HepG2 (cell line): ENCODE measurements at regions not wholly inside any gene's neighbourhood (a gene's known extent, or its start where the extent isn't known, plus 50 kb on each side); places are given as distances from the start of the nearest gene placed in this dataset.

Experiments used
- ATAC-seq: fragments of 200-7000 bp; cut with Tn5 transposase; 3 replicates; pipeline ENCODE4 v1.9.1; 2020; ENCODE audit warnings: mild to moderate bottlenecking, moderate library complexity
- BruUV-seq: library from RNA; stranded (reverse); fragments of 400-500 nt; replicated peaks from 2 replicates; lab custom pipeline; 2021; lab: Mats Ljungman, UMichigan
- CTCF ChIA-PET: fragments of 300-600 bp; formaldehyde crosslinking; extraction: SDS; loops from one replicate; lab custom pipeline; 2021; ENCODE audit warnings: low total read pairs, inconsistent platforms, low intra/inter-chr PET ratio; lab: Yijun Ruan, JAX
- POLR2A ChIA-PET: fragments of 350-600 bp; sonication (Branson Sonifier 250); formaldehyde crosslinking; loops from one replicate; lab custom pipeline; 2020; ENCODE audit warnings: antibody characterized with exemption, inconsistent platforms; lab: Yijun Ruan, JAX
- DNase-seq: peaks from one replicate; pipeline ENCODE4 v3.0.0-alpha.2; 2015; ENCODE audit warnings: low spot score
- FAIRE-seq: peaks from 3 replicates; lab custom pipeline; 2011; peaks lifted over from hg19 to GRCh38; lab: Jason Lieb, UNC
- H2AFZ ChIP-seq: one replicate; pipeline ENCODE4 v1.6.1; 2011; ENCODE audit warnings: low read length, inconsistent platforms
- H3K27ac ChIP-seq: fragments of 300-600 bp; 3 replicates; pipeline ENCODE4 v1.8.0; 2011; ENCODE audit warnings: mixed run types, mild to moderate bottlenecking, mixed read lengths, low read length, inconsistent platforms; ENCODE audit not compliant: insufficient read depth; ENCODE audit errors: extremely low read length
- H3K27me3 ChIP-seq, 2 experiments: fragments of 200-600 bp in 1 of 2; 2 replicates in 1 of 2; 3 replicates in 1 of 2; pipeline versions ENCODE4 v1.6.0 to v1.8.0; 2011; ENCODE audit warnings: low read length in 2 of 2, mild to moderate bottlenecking in 2 of 2, moderate library complexity in 2 of 2, inconsistent platforms in 1 of 2; ENCODE audit not compliant: insufficient read depth in 2 of 2, control insufficient read depth in 1 of 2
- H3K36me3 ChIP-seq, 2 experiments: fragments of 200-600 bp in 1 of 2; replicated peaks in 1 of 2; 2 replicates in 1 of 2; 3 replicates in 1 of 2; pipeline versions ENCODE4 v1.5.1 to v1.8.0; 2011; ENCODE audit warnings: low read length in 2 of 2, inconsistent platforms in 1 of 2; ENCODE audit not compliant: insufficient read depth in 2 of 2, control insufficient read depth in 1 of 2
- H3K4me1 ChIP-seq: 2 replicates; pipeline ENCODE4 v1.5.1; 2012; ENCODE audit warnings: low read length, inconsistent platforms; ENCODE audit not compliant: insufficient read depth
- H3K4me2 ChIP-seq: 2 replicates; pipeline ENCODE4 v1.6.0; 2011; ENCODE audit warnings: low read depth, low read length, inconsistent platforms
- H3K4me3 ChIP-seq, 3 experiments: fragments of 200-600 bp in 1 of 3; sonication (generic), shearing (Covaris generic) in 1 of 3; replicated peaks in 1 of 3; 2 replicates each; pipeline ENCODE4 v1.5.1; 2011 to 2016; ENCODE audit warnings: low read length in 3 of 3, inconsistent platforms in 2 of 3, low read depth in 2 of 3, mild to moderate bottlenecking in 2 of 3, control low read depth in 1 of 3, mixed read lengths in 1 of 3; ENCODE audit not compliant: insufficient read depth in 1 of 3
- H3K79me2 ChIP-seq: one replicate; pipeline ENCODE4 v1.6.1; 2011; ENCODE audit warnings: low read length, inconsistent platforms; ENCODE audit not compliant: insufficient read depth
- H3K9ac ChIP-seq: 2 replicates; pipeline ENCODE4 v1.6.0; 2011; ENCODE audit warnings: mild to moderate bottlenecking, low read depth, low read length, inconsistent platforms; ENCODE audit not compliant: insufficient read depth
- H3K9me3 ChIP-seq: 2 replicates; pipeline ENCODE4 v1.5.1; 2012; ENCODE audit warnings: mild to moderate bottlenecking, low read length
- H4K20me1 ChIP-seq: 2 replicates; pipeline ENCODE4 v1.6.0; 2011; ENCODE audit warnings: inconsistent platforms, mild to moderate bottlenecking, low read length, moderate library complexity; ENCODE audit not compliant: insufficient read depth
- SOX5 ChIP-seq: IDR thresholded peaks from 2 replicates; pipeline ENCODE4 v1.6.1; 2016; ENCODE audit warnings: borderline replicate concordance
- TCF12 ChIP-seq, 2 experiments: fragments of 450-650 bp in 1 of 2; sonication (generic) in 1 of 2; formaldehyde crosslinking in 1 of 2; IDR thresholded peaks; 2 replicates each; pipeline versions ENCODE4 v1.6.1 to v1.8.0; 2017 to 2022; ENCODE audit warnings: antibody characterized with exemption in 1 of 2, mild to moderate bottlenecking in 1 of 2, missing genetic modification reagents in 1 of 2, moderate library complexity in 1 of 2
- THAP9 ChIP-seq: sonication (generic); formaldehyde crosslinking; IDR thresholded peaks from 2 replicates; pipeline ENCODE4; 2020; ENCODE audit warnings: missing genetic modification reagents, mild to moderate bottlenecking, borderline replicate concordance
- ZBTB10 ChIP-seq: sonication (generic); formaldehyde crosslinking; IDR thresholded peaks from 2 replicates; pipeline ENCODE4 v1.4.0; 2020; ENCODE audit warnings: missing genetic modification reagents, borderline replicate concordance
- WGBS: methylation state at CpG from one replicate; pipeline ENCODE4 v1.1.6; 2017; ENCODE audit warnings: low lambda C conversion rate; 5-methylcytosine and 5-hydroxymethylcytosine counted together
- in situ Hi-C: cut with HindIII; loops from 2 replicates; pipeline ENCODE4 v1.10.0; 2017; ENCODE audit warnings: low pct_unique_long_range_greater_than_20kb; ENCODE audit not compliant: extremely low pct_ligation_motif_present
- intact Hi-C: fragments of 100-400 bp; cut with micrococcal nuclease; formaldehyde crosslinking; loops from one replicate; pipeline ENCODE4 v1.10.0; 2022; ENCODE audit not compliant: unreplicated experiment

GRCh38 chr14:26820572-26820971, 222.7 kb upstream of the NOVA1 start (continued):
- no peak for TF ChIP-seq SOX5 (CRISPR knock-in tag)
- TF ChIP-seq THAP9 (CRISPR knock-in tag) = no peak
- TF ChIP-seq, all 625 proteins: peak for 2

- Histone ChIP-seq H3K4me2 (no peak overlapping the region), H3K27ac (no peak overlapping the region), H3K4me3 (no peak overlapping the region), H3K9ac (no peak overlapping the region), H3K27me3 (no peaks in the 10 kb centered on the region), H3K4me1 (no peaks in the 10 kb centered on the region), H3K9me3 (peaks cover 87% of the 10 kb centered on the region), H4K20me1 (no peaks in the 10 kb centered on the region), H3K79me2 (no peaks in the 10 kb centered on the region), H2AFZ (no peak overlapping the region), H3K36me3 (no peaks in the 10 kb centered on the region)
- ChIA-PET CTCF (no interaction called here), POLR2A (no interaction called here)
- ATAC-seq (no peak), FAIRE-seq (no peak), DNase-seq (no peak)
- BruUV-seq = no TSS peak
- 13% methylated on average over 4 of the region's 4 CpGs for WGBS
- intact Hi-C loops = no loop called here
- in situ Hi-C loops = no loop called here
- TF ChIP-seq TCF12 (IDR thresholded peaks at IDR 0.05) = peak; percentile 67; the same call in 1 of the 2 replicates
- TF ChIP-seq TCF12 (CRISPR knock-in tag; IDR thresholded peaks at IDR 0.05) = no peak
- TF ChIP-seq ZBTB10 = no peak
Measured at GRCh38 chr14:26828741-26829140, 230.9 kb upstream of the NOVA1 start.
